Activated T-cell treated with anti-CD3 and anti-CD28 coated beads, Interleukin-2, amount 50 U/mL, for 4 hours (primary cell): ENCODE measurements at regions not wholly inside any gene's neighbourhood (a gene's known extent, or its start where the extent isn't known, plus 50 kb on each side); places are given as distances from the start of the nearest gene placed in this dataset.

Experiments
- ATAC-seq, 2 donors: fragments of 200-7000 bp; cut with Tn5 transposase; one replicate each; pipeline ENCODE4 v1.10.0; 2021
- DNase-seq: peaks from one replicate; pipeline ENCODE4 v3.0.0-alpha.2; 2020
- H3K27me3 Mint-ChIP-seq: one replicate; pipeline ENCODE4 v1.8.0; 2021; ENCODE audit warnings: low read depth, mixed read lengths
- H3K36me3 Mint-ChIP-seq: one replicate; pipeline ENCODE4 v1.8.0; 2022; ENCODE audit warnings: mixed read lengths; ENCODE audit not compliant: insufficient read depth
- H3K4me1 Mint-ChIP-seq: one replicate; pipeline ENCODE4 v1.8.0; 2021; ENCODE audit warnings: low read depth, mixed read lengths
- H3K4me3 Mint-ChIP-seq: one replicate; pipeline ENCODE4 v1.8.0; 2021; ENCODE audit warnings: mild to moderate bottlenecking, moderate library complexity, mixed read lengths
- H3K9me3 Mint-ChIP-seq: one replicate; pipeline ENCODE4 v1.8.0; 2021; ENCODE audit warnings: mixed read lengths

- DNase-seq, result no peak
- Mint-ChIP-seq H3K4me1 (no peaks in the 10 kb centered on the region), H3K4me3 (no peak overlapping the region), H3K36me3 (no peaks in the 10 kb centered on the region), H3K27me3 (peaks cover 3% of the 10 kb centered on the region), H3K9me3 (no peaks in the 10 kb centered on the region)
- no peak for ATAC-seq
These were observed 176.4 kb upstream of the CHD1 start for GRCh38 chr5:99105216-99105615.

GRCh38 chr5:99104538-99105132 is 175.8 kb upstream of the CHD1 start:
- peaks cover 3% of the 10 kb centered on the region for H3K27me3 Mint-ChIP-seq
- no peak for ATAC-seq
- no peaks in the 10 kb centered on the region for H3K4me1 Mint-ChIP-seq
- H3K36me3 Mint-ChIP-seq, result no peaks in the 10 kb centered on the region
- H3K4me3 Mint-ChIP-seq, result no peak overlapping the region
- DNase-seq, result no peak
- no peaks in the 10 kb centered on the region for H3K9me3 Mint-ChIP-seq

GRCh38 chr5:99102073-99102697 is 173.4 kb upstream of the CHD1 start:
- Mint-ChIP-seq H3K9me3 (no peaks in the 10 kb centered on the region), H3K4me3 (no peak overlapping the region), H3K4me1 (no peaks in the 10 kb centered on the region), H3K27me3 (peaks cover 5% of the 10 kb centered on the region), H3K36me3 (no peaks in the 10 kb centered on the region)
- DNase-seq (no peak), ATAC-seq (no peak)

- ATAC-seq, result no peak
- Mint-ChIP-seq H3K4me1 (no peaks in the 10 kb centered on the region), H3K27me3 (peaks cover 7% of the 10 kb centered on the region), H3K36me3 (no peaks in the 10 kb centered on the region), H3K4me3 (no peak overlapping the region), H3K9me3 (no peaks in the 10 kb centered on the region)
- DNase-seq, result no peak
These were observed 170.9 kb upstream of the CHD1 start for GRCh38 chr5:99099691-99100090.

- peaks cover 4% of the 10 kb centered on the region for H3K27me3 Mint-ChIP-seq
- DNase-seq (no peak), ATAC-seq (no peak)
- no peak overlapping the region for H3K4me3 Mint-ChIP-seq
- H3K36me3 Mint-ChIP-seq, result no peaks in the 10 kb centered on the region
- H3K9me3 Mint-ChIP-seq, result no peaks in the 10 kb centered on the region
- H3K4me1 Mint-ChIP-seq, result peaks cover 9% of the 10 kb centered on the region
These were observed 161.2 kb upstream of the CHD1 start for GRCh38 chr5:99089822-99090549.

GRCh38 chr5:99088309-99088708 is 159.5 kb upstream of the CHD1 start:
- H3K27me3 Mint-ChIP-seq, result peaks cover 2% of the 10 kb centered on the region

GRCh38 chr5:99083197-99083596 is 154.4 kb upstream of the CHD1 start:
- no peaks in the 10 kb centered on the region for H3K36me3 Mint-ChIP-seq

More at GRCh38 chr5:99088309-99088708, 159.5 kb upstream of the CHD1 start:
- no peak for ATAC-seq
- Mint-ChIP-seq H3K9me3 (no peaks in the 10 kb centered on the region), H3K4me3 (no peak overlapping the region), H3K36me3 (no peaks in the 10 kb centered on the region), H3K4me1 (peaks cover 9% of the 10 kb centered on the region)
- DNase-seq, result no peak

GRCh38 chr5:99081711-99082110 is 152.9 kb upstream of the CHD1 start:
- Mint-ChIP-seq H3K4me1 (no peaks in the 10 kb centered on the region), H3K36me3 (no peaks in the 10 kb centered on the region), H3K9me3 (no peaks in the 10 kb centered on the region), H3K27me3 (peaks cover 7% of the 10 kb centered on the region), H3K4me3 (no peak overlapping the region)
- DNase-seq, result no peak
- no peak for ATAC-seq

More at GRCh38 chr5:99083197-99083596, 154.4 kb upstream of the CHD1 start:
- Mint-ChIP-seq H3K27me3 (peaks cover 3% of the 10 kb centered on the region), H3K4me1 (peaks cover 9% of the 10 kb centered on the region), H3K9me3 (no peaks in the 10 kb centered on the region), H3K4me3 (no peak overlapping the region)
- ATAC-seq (no peak), DNase-seq (no peak)

GRCh38 chr5:99076723-99077640 is 148.2 kb upstream of the CHD1 start:
- Mint-ChIP-seq H3K4me3 (no peak overlapping the region), H3K27me3 (peaks cover 7% of the 10 kb centered on the region), H3K9me3 (peaks cover 4% of the 10 kb centered on the region), H3K36me3 (no peaks in the 10 kb centered on the region), H3K4me1 (no peaks in the 10 kb centered on the region)
- DNase-seq (no peak), ATAC-seq (no peak)

- no peaks in the 10 kb centered on the region for H3K4me1 Mint-ChIP-seq
- ATAC-seq (no peak), DNase-seq (no peak)
- peaks cover 4% of the 10 kb centered on the region for H3K27me3 Mint-ChIP-seq
- H3K36me3 Mint-ChIP-seq, result no peaks in the 10 kb centered on the region
- H3K9me3 Mint-ChIP-seq, result peaks cover 8% of the 10 kb centered on the region
- H3K4me3 Mint-ChIP-seq, result no peak overlapping the region
These were observed 144.0 kb upstream of the CHD1 start for GRCh38 chr5:99072846-99073245.

- Mint-ChIP-seq H3K4me3 (no peak overlapping the region), H3K36me3 (no peaks in the 10 kb centered on the region), H3K27me3 (no peaks in the 10 kb centered on the region), H3K4me1 (no peaks in the 10 kb centered on the region), H3K9me3 (peaks cover 8% of the 10 kb centered on the region)
- ATAC-seq, result no peak
- no peak for DNase-seq
These were observed 142.0 kb upstream of the CHD1 start for GRCh38 chr5:99070822-99071221.

- no peaks in the 10 kb centered on the region for H3K36me3 Mint-ChIP-seq
- DNase-seq (no peak), ATAC-seq (no peak)
- no peaks in the 10 kb centered on the region for H3K27me3 Mint-ChIP-seq
- H3K9me3 Mint-ChIP-seq, result peaks cover 8% of the 10 kb centered on the region
- no peak overlapping the region for H3K4me3 Mint-ChIP-seq
- H3K4me1 Mint-ChIP-seq, result no peaks in the 10 kb centered on the region
These were observed 141.6 kb upstream of the CHD1 start for GRCh38 chr5:99070362-99070761.

- ATAC-seq (no peak), DNase-seq (no peak)
- no peaks in the 10 kb centered on the region for H3K36me3 Mint-ChIP-seq
- H3K4me1 Mint-ChIP-seq, result no peaks in the 10 kb centered on the region
- peaks cover 8% of the 10 kb centered on the region for H3K9me3 Mint-ChIP-seq
- no peak overlapping the region for H3K4me3 Mint-ChIP-seq
- H3K27me3 Mint-ChIP-seq, result no peaks in the 10 kb centered on the region
These were observed 140.3 kb upstream of the CHD1 start for GRCh38 chr5:99068944-99069650.

GRCh38 chr5:99063737-99064136 is 134.9 kb upstream of the CHD1 start:
- Mint-ChIP-seq H3K4me3 (no peak overlapping the region), H3K36me3 (no peaks in the 10 kb centered on the region), H3K4me1 (peaks cover 3% of the 10 kb centered on the region), H3K9me3 (no peaks in the 10 kb centered on the region), H3K27me3 (peaks cover 5% of the 10 kb centered on the region)
- DNase-seq, result no peak
- ATAC-seq, result no peak
